GM19023 (cell line): ENCODE measurements at regions not wholly inside any gene's neighbourhood (a gene's known extent, or its start where the extent isn't known, plus 50 kb on each side); places are given as distances from the start of the nearest gene placed in this dataset.
"Not testable (repeated sequence)": the region's sequence is repeated elsewhere in the genome, so short reads cannot be mapped to it uniquely, and the experiment has no call there.

Experiments
- ATAC-seq: cut with Tn5 transposase; IDR thresholded peaks from one replicate; pipeline ENCODE4 v1.9.1; 2021; ENCODE audit warnings: mild to moderate bottlenecking, moderate library complexity; ENCODE audit not compliant: unreplicated experiment

DNA sequence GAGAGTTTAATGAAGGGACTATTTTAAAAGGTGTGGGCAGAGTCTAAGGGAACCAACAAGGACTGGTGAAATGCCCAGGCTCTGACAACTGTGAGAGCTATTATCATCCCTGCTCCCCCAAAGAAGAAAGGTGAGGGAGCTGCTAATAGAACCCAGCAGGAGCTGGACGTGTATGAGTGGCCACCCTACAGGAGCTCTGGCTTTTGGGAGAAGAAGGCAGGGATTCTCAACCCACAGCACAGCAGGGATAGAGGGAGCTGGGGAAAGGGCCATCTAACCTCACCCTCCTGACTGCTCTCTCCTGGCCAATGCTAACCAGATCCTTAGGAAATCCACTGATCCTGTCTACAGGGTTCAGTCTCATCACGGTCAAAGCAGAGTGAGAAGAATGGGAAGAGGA lies 57.1 kb downstream of the GRIN2B start:
- no peak for ATAC-seq

DNA sequence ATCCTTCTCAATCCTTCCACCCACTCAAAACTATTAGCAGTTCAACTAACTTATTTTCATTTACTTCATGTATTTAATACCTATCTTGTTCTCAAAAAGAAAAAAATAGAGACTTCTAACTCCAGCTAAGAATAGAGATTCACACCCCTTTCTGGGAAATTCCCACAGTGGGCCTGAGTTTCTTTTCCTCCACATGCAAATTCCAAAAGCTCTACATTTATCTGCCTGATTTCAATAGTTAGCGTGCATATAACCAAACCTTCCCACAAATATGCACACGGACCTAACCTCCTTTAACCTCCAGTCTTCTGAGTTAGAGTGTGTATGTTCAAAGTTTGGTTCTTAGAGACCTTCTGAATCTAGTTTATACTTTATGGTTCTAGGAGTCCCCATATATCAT lies 62.5 kb downstream of the GRIN2B start:
- ATAC-seq = no peak

GRCh38 chr12:13915096-13915495 lies 66.3 kb downstream of the GRIN2B start:
- ATAC-seq = no peak

DNA sequence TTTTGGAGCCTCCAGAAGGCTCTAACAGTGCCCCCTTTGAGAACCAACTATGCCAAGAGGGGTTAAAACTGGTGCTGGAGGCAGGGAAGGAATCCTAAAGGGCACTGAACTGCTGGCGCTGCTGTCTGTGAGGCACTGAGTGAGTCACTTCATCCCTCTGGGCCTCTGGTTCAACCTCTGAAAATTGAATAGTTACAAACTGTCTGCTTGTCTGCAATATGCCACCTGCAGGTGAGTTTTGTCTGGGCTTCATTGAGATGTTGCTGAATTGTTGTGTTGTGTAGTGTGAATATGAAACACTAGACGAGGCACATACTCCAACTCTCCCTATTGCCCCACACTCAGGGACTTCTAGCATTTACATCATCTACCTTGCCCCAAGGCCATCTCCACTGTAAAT lies 68.0 kb downstream of the GRIN2B start:
- no peak for ATAC-seq

- ATAC-seq = no peak
Observed at GRCh38 chr12:13911756-13912554, 69.4 kb downstream of the GRIN2B start.

DNA sequence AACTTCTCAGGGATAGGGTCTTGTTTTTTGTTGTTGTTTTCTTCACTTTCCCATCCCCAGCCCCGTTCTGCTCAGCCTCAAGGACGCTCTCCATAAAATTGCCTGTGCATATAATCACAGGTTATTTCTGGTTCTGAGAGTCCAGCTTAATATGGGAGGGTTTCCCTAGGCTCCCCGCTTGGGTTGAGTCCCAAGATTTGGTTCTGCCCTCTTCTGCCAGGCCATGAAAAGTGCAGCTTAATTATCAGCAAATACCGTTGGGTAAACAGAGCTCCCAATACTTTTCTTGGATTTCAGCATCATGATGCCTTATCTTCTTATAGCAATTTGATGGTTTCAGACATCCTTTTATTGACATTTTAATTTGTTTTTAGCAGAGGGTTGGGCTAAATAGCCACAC lies 75.6 kb downstream of the GRIN2B start:
- no peak for ATAC-seq

DNA sequence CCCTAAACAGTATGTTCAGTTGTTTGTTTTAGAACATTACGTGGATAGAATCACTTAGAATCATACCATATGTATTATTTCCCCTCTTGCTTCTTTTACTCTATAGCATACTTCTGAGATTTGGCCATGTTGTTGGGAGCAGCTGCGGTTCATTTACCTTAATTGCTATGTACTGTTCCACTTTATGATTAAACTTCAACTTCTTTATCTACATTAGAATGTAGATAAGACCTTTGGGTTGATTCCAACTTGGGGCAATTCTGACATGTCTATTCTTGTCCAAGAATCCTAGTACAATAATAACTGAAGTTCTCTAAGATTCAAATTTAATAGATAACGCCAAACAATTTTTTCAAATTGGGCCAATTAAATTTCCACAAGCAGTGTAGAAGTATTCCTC lies 80.7 kb downstream of the GRIN2B start:
- no peak for ATAC-seq

DNA sequence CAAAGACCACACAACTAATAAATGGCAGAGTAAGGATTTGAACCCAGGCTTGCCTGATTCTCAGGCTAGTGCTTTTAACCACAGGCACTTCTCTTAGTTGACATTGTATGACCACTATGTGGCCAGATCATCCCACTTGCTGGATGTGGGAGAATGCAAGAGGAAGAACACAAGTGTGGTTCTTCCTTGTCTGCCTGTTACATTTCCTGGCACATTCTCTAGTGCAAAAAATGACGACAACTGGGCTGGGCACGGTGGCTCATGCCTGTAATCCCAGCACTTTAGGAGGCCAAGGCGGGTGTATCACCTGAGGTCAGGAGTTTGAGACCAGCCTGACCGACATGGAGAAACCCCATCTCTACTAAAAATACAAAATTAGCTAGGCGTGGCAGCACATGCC lies 83.0 kb downstream of the GRIN2B start:
- ATAC-seq = not testable (repeated sequence)

GRCh38 chr12:13897811-13898210 lies 83.6 kb downstream of the GRIN2B start:
- ATAC-seq = no peak

DNA sequence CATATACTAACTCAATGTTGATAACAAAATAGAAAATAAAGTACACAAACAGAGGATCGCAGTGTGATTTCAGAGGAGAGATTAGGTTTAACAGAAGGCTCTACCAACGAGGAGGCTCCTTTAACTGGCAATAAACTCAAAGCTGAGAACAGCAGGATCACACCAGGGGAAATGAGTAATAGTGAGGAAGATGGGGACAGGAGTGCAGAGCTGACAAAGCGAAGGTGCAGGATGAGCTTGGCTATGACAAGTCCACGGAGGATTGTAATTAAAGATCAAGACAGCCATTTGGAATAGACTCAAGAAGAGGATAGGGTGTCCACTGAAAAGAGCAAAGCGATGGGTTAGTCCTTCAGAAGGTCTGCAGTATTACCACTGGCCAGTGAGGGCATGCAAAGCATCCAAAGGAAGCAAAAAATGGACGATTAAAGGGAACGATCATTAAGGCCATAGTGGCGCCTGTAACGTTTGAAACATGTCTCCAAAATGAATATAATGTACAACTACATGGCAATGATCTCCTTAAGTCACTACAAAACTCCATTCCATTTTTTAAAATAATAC lies 85.3 kb downstream of the GRIN2B start:
- no peak for ATAC-seq

GRCh38 chr12:13891902-13892301 lies 89.5 kb downstream of the GRIN2B start:
- no peak for ATAC-seq

GRCh38 chr12:13890943-13891342 lies 90.5 kb downstream of the GRIN2B start:
- no peak for ATAC-seq

DNA sequence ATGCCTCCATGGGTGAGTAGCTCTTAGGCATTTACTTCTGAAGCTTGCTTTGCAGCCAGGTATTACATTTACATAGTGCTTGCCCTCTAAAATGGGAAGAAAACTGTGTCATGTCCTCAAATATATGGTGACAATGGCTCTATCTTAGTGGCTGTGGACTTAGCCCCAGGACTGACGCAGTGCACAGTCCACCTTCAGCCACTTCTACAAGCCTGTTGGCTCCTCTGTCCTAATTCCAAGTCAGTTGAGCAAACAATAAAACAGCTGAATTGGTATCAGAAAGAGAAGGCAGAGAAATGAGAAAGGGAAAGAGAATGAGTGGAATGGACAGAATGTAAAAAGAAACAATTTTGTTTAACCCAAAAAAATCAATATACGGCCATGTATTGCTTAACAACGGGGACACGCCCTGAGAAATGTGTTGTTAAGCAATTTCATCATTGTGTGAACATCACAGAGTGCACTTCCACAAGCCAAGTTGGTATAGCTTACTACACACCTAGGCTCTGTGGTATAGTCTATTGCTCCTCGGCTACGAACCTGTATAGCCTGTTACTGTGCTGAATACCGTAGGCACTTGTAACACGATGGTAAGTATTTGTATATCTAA lies 93.5 kb downstream of the GRIN2B start:
- ATAC-seq = no peak

DNA sequence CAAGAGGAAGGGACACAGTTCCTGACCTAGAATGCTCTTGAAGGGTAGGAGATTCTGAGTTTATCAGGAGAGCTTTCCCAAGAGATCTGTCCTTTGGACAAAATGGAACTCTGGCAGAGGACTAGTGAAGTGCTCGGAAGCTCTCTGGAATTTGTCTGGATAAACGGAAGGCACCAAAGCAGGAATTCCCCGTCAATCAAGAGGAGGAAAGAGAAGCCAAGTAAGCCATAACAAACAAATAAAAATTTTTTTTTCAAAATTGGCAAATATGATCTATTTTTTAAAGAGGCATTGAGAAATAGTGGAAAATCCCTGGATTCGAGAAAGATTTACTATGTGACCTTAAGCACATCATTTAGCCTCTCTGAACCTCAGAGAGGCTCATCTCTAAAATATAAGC lies 99.2 kb downstream of the GRIN2B start:
- ATAC-seq = no peak

DNA sequence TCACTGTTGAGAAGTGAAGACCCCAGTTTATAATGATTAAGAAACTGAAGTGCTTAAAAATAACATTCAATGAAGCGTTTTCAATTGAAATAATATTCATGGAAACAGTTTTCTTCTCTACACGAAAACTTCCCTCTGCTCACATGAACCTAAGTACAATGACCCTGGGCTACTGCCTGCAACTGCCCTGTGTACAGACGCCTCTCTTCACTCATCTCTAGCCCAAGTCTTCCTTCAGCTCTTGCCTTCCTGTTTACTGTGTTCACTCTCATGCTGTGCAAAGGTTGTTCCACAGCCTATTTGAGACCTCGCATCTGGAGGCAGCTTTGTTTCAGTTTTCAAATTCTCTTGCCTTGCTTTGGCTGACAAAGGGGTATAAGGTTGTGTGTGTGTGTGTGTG lies 100.8 kb downstream of the GRIN2B start:
- ATAC-seq = no peak

- ATAC-seq = no peak
Observed at GRCh38 chr12:13875744-13876143, 105.7 kb downstream of the GRIN2B start.

- ATAC-seq = no peak
Observed at GRCh38 chr12:13870255-13870654, 111.1 kb downstream of the GRIN2B start.

DNA sequence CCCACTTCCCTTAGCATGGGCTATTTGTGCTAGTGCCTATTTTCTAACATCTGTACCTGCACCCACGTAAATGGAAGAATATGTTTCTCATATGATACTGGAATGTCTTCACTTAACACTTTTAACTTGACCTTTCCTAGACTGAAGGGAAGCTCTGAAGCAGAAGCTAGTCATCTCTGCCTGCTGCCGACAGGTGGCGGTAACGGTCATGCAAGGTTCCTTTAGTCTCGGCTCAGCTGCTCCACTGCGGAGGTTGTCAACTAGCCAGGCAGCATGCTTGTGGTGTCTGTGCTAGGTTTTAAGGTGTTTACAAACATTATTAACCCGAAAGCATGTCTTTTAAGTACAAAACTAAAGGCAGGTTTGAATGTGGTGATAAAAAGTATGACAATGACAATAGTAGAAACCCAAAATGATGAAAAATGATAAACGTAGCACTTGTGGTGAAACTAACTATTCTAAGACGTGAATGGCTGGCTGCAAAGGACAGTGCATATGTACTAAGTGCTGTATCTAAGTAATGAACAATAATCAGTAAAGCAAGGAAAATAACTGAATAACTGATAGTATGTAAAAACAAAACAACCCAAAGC lies 117.2 kb downstream of the GRIN2B start:
- ATAC-seq = peak; percentile 94

DNA sequence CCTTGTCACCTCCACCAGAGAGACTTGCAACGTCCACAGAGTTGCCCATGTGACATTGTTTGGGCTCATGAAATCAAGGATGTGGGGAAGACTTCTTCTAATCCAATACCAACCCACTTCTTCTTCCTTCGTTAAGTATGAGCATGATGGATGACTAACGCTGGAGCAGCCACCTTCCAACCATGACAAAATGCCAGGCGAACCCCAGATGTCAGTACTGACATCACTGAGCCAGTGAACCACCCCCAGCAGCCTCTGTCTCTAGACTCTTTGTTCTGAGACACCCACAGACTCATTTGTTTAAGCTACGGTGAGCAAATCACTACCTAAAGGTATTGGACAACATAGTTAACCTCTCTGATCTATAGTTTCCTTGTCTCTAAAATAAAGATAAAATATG lies 123.7 kb downstream of the GRIN2B start:
- ATAC-seq = no peak

DNA sequence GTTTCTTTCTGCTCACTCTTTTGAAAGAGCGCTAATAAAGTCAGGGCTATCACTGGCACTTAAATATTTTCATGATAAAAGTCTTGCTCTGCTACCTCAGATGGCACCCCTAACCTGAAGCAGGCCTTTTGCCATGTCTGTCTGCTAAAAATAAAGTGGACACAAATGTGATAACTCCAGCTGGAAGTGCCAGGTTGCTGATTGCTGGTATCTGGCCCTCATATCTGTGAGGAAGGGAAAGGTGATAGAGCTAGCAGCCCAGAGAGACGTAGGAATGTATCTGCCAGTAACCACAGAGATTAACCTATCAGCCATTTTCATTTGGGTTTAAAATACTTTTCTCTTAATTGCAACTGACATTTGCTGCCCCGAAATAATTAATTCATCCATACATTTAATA lies 127.9 kb downstream of the GRIN2B start:
- ATAC-seq = no peak

DNA sequence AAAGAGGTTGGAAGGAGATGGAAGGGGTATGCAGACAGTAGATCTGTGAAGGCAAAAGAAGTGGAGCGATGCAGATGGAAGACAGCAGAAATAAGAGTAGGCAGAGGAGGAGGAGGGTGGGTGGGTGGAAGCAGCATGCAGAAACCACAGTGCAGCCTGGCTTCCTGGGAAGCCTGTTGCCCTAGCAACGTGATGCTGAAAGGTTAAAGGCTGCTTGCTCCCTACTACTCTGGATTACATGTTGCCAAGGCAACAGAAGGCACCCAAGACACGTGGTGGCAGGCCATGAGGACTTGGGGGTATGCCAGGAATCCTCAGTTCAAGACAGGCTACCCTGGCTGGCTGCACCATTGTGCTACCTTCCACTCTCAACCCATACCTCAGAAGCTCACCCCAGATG lies 129.6 kb downstream of the GRIN2B start:
- no peak for ATAC-seq

DNA sequence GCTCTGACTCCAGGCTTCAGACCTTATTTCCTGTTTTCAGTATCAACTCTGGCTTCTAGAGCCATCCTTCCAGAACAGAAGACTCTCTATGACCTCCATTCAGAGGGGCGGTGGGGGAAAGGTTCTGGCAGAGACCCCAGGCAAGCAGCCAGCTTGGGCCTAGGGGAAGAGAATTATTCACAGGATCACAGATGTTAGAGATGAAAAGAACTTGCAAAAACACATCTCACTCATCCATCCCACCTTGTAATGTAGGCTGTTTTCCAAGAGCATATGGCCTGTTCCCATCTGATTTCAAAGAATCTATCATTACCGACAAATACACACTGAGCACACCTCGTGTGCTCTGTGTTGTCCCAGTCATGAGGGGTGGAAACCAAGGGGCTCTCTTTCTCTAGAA lies 131.9 kb downstream of the GRIN2B start:
- no peak for ATAC-seq
